ENCODE measurements at regions not wholly inside any gene's neighbourhood (a gene's known extent, or its start where the extent isn't known, plus 50 kb on each side); places are given as distances from the start of the nearest gene placed in this dataset.

GRCh38 chr13:105825071-105825470 lies 710.4 kb downstream of the EFNB2 start:
- no peaks in the 10 kb centered on the region for H3K9me3 ChIP-seq (ENCODE audit: control insufficient read depth, insufficient read depth, low read depth, low read length)
- CTCF ChIA-PET: interaction anchor here (0.6 kb wide), 1 partner anchor 41 kb away, joined by 6 read pairs; no protein-coding TSS in a partner anchor
- H3K4me3 ChIP-seq (ENCODE audit: low read depth, low read length): no peak overlapping the region
- no peak for TF ChIP-seq ZNF133 (tag by site-specific recombination; IDR thresholded peaks at IDR 0.05)
- no peak for TF ChIP-seq ZNF704 (tag by site-specific recombination; IDR thresholded peaks at IDR 0.05)
- TF ChIP-seq ZSCAN5A (tag by site-specific recombination; IDR thresholded peaks at IDR 0.05): no peak
- TF ChIP-seq ZNF362 (tag by site-specific recombination; IDR thresholded peaks at IDR 0.05): no peak
- no peak for TF ChIP-seq ZNF433 (tag by site-specific recombination; IDR thresholded peaks at IDR 0.05; ENCODE audit: low read depth)
- TF ChIP-seq ZNF416 (tag by site-specific recombination; IDR thresholded peaks at IDR 0.05): no peak
- no peak for TF ChIP-seq ZNF658 (tag by site-specific recombination; IDR thresholded peaks at IDR 0.05)
- no peaks in the 10 kb centered on the region for H3K4me1 ChIP-seq (ENCODE audit: control insufficient read depth, insufficient read depth, low read length)
- no peak overlapping the region for H3K27ac ChIP-seq (ENCODE audit: extremely low read depth, low read depth, low read length)
- no peaks in the 10 kb centered on the region for H3K36me3 ChIP-seq (ENCODE audit: control insufficient read depth in 2 of 2, insufficient read depth in 1 of 2, low read length in 2 of 2)
- POLR2A ChIA-PET: no interaction called here

GRCh38 chr13:105821337-105821736 lies 714.1 kb downstream of the EFNB2 start:
- Histone ChIP-seq H3K4me1 (ENCODE audit: control insufficient read depth, insufficient read depth, low read length) (no peaks in the 10 kb centered on the region), H3K27ac (ENCODE audit: extremely low read depth, low read depth, low read length) (no peak overlapping the region), H3K36me3 (ENCODE audit: control insufficient read depth in 2 of 2, insufficient read depth in 1 of 2, low read length in 2 of 2) (no peaks in the 10 kb centered on the region), H3K9me3 (ENCODE audit: control insufficient read depth, insufficient read depth, low read depth, low read length) (no peaks in the 10 kb centered on the region), H3K4me3 (ENCODE audit: low read depth, low read length) (no peak overlapping the region)
- ChIA-PET POLR2A (no interaction called here), CTCF (no interaction called here)
- no peak for TF ChIP-seq ZNF473 (tag by site-specific recombination; IDR thresholded peaks at IDR 0.05)
- no peak for TF ChIP-seq ZNF791 (tag by site-specific recombination; IDR thresholded peaks at IDR 0.05)
- TF ChIP-seq BCL11A (tag by site-specific recombination; IDR thresholded peaks at IDR 0.05; ENCODE audit: low read depth): no peak
- TF ChIP-seq ZNF175 (tag by site-specific recombination; IDR thresholded peaks at IDR 0.05): no peak
- TF ChIP-seq ZNF747 (tag by site-specific recombination; IDR thresholded peaks at IDR 0.05): no peak
- no peak for TF ChIP-seq ZBTB10 (tag by site-specific recombination; IDR thresholded peaks at IDR 0.05)
- no peak for TF ChIP-seq KLF7 (tag by site-specific recombination; IDR thresholded peaks at IDR 0.05; ENCODE audit: borderline replicate concordance)
- no peak for TF ChIP-seq ELK4 (IDR thresholded peaks at IDR 0.05; ENCODE audit: borderline replicate concordance, low read depth, low read length)
- no peak for TF ChIP-seq ZNF19 (tag by site-specific recombination; IDR thresholded peaks at IDR 0.05; ENCODE audit: low read depth)
- no peak for TF ChIP-seq ZNF18 (tag by site-specific recombination; IDR thresholded peaks at IDR 0.05)
- TF ChIP-seq ZNF24 (tag by site-specific recombination; IDR thresholded peaks at IDR 0.05): no peak
- TF ChIP-seq ZBTB44 (tag by site-specific recombination; IDR thresholded peaks at IDR 0.05): no peak
- TF ChIP-seq KLF16 (tag by site-specific recombination; IDR thresholded peaks at IDR 0.05): no peak
- no peak for TF ChIP-seq ZNF16 (tag by site-specific recombination; IDR thresholded peaks at IDR 0.05; ENCODE audit: low read depth)
- no peak for TF ChIP-seq GLI2 (tag by site-specific recombination; IDR thresholded peaks at IDR 0.05; ENCODE audit: borderline replicate concordance, low read depth)
- TF ChIP-seq ZNF138 (tag by site-specific recombination; IDR thresholded peaks at IDR 0.05; ENCODE audit: borderline replicate concordance): no peak
